ENCODE measurements at regions not wholly inside any gene's neighbourhood (a gene's known extent, or its start where the extent isn't known, plus 50 kb on each side); places are given as distances from the start of the nearest gene placed in this dataset.

DNA sequence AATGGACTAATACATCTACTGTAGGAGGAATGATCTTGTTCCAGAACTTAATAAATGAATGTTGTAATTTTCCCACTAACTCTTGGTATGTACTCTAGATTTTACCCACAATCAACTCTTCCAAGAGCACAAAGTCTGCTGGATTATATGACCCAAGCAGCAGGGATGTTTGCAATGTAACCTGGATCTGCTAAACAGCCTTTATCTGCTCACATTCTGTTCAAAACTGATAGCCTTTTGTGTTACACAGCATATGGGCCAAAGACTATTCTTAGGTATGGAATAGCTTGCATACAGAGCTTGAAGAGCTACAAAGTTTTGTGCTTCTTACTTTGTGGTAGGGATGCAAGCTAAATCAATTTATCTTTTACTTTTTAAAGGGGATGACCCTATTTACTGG lies 213.7 kb upstream of the DCN start:
- TF ChIP-seq, protein P1, sequence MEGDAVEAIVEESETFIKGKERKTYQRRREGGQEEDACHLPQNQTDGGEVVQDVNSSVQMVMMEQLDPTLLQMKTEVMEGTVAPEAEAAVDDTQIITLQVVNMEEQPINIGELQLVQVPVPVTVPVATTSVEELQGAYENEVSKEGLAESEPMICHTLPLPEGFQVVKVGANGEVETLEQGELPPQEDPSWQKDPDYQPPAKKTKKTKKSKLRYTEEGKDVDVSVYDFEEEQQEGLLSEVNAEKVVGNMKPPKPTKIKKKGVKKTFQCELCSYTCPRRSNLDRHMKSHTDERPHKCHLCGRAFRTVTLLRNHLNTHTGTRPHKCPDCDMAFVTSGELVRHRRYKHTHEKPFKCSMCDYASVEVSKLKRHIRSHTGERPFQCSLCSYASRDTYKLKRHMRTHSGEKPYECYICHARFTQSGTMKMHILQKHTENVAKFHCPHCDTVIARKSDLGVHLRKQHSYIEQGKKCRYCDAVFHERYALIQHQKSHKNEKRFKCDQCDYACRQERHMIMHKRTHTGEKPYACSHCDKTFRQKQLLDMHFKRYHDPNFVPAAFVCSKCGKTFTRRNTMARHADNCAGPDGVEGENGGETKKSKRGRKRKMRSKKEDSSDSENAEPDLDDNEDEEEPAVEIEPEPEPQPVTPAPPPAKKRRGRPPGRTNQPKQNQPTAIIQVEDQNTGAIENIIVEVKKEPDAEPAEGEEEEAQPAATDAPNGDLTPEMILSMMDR (IDR thresholded peaks at IDR 0.05): no peak
- TF ChIP-seq POLR2A (IDR thresholded peaks at IDR 0.05): no peak
- TF ChIP-seq EP300 (IDR thresholded peaks at IDR 0.05; ENCODE audit: low read depth): no peak
